Mucosa of rectum (tissue), 2 donors: ENCODE measurements at regions not wholly inside any gene's neighbourhood (a gene's known extent, or its start where the extent isn't known, plus 50 kb on each side); places are given as distances from the start of the nearest gene placed in this dataset.

Source experiments
- H3K27ac ChIP-seq, 2 donors: one replicate each; pipeline ENCODE4 v1.7.0; 2013; ENCODE audit warnings: inconsistent platforms in 2 of 2, low read depth in 2 of 2, low read length in 2 of 2
- H3K27me3 ChIP-seq, 2 donors: one replicate each; pipeline ENCODE4 v1.7.0; 2013; ENCODE audit warnings: low read length in 2 of 2; ENCODE audit not compliant: control insufficient read depth in 2 of 2, insufficient read depth in 2 of 2
- H3K36me3 ChIP-seq, 2 donors: one replicate each; pipeline ENCODE4 v1.7.0; 2013; ENCODE audit warnings: low read length in 2 of 2; ENCODE audit not compliant: control insufficient read depth in 2 of 2, insufficient read depth in 2 of 2
- H3K4me1 ChIP-seq, 2 donors: one replicate each; pipeline ENCODE4 v1.7.0; 2013; ENCODE audit warnings: low read length in 2 of 2, mild to moderate bottlenecking in 1 of 2; ENCODE audit not compliant: control insufficient read depth in 2 of 2, insufficient read depth in 2 of 2
- H3K4me3 ChIP-seq, 2 donors: one replicate each; pipeline ENCODE4 v1.7.0; 2013; ENCODE audit warnings: low read length in 2 of 2
- H3K9ac ChIP-seq, 2 donors: one replicate each; pipeline ENCODE4 v1.7.0; 2013; ENCODE audit warnings: low read length in 2 of 2, low read depth in 1 of 2, mild to moderate bottlenecking in 1 of 2
- H3K9me3 ChIP-seq, 2 donors: one replicate each; pipeline ENCODE4 v1.7.0; 2013; ENCODE audit warnings: low read length in 2 of 2; ENCODE audit not compliant: control insufficient read depth in 2 of 2
- donor health status: healthy.
- donor health status: Normal muscosa, but diverticular disease.

GRCh38 chr16:81167851-81168250 is 70.6 kb upstream of the BCO1 start:
- Histone ChIP-seq H3K36me3 (no peaks in the 10 kb centered on the region), H3K27ac (no peak overlapping the region), H3K4me1 (no peaks in the 10 kb centered on the region), H3K9me3 (no peaks in the 10 kb centered on the region), H3K27me3 (peaks cover 0 to 2% of the 10 kb centered on the region in 2 donors), H3K4me3 (no peak overlapping the region), H3K9ac (no peak overlapping the region)

DNA sequence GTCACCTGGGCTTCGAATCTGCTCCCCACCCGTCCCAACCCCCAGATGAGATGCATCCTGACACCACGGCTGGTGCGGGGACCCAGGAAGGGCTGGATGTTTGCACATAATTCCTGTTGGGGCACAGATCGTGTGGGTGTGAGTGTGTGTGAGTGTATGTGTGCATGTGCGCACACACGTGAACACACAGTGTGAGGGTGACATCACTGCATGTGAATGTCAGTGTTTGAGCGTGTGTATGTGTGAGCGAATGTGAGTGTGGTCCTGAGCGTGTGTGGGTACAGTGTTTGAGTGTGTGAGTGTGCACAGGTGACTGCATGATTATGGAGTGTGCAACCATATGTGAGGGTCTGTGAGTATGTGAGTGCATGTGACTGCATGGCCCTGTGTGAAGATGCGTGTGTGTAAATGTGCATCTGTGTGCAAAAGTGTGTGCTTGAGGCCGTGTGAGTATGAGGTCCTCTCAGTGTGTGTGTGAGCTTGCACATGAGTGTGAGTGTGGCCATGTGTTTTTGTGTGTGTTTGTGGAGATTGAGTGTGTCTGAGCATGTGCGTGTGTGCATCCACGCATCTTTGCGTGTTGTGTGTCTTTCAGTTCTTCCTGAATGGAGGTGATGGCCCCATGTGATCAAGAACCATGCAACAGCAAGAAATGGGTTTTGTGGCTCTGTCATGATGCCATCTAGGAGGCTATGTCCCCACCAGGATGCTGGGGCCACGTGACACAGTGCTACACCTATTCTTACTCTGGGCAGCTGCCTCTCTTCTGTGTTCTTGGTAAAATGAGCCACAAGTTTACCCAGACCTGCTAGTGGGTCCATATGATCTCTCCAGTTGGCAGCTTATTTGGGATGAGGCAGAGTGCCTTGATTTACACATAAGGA is 70.5 kb upstream of the GCSH start:
- no peaks in the 10 kb centered on the region for H3K36me3 ChIP-seq
- H3K27me3 ChIP-seq: peaks cover 0 to 2% of the 10 kb centered on the region in 2 donors
- no peaks in the 10 kb centered on the region for H3K4me1 ChIP-seq
- no peak overlapping the region for H3K27ac ChIP-seq
- no peaks in the 10 kb centered on the region for H3K9me3 ChIP-seq
- no peak overlapping the region for H3K9ac ChIP-seq
- H3K4me3 ChIP-seq: no peak overlapping the region

GRCh38 chr16:81165411-81166097 is 69.4 kb upstream of the GCSH start:
- Histone ChIP-seq H3K4me1 (no peaks in the 10 kb centered on the region), H3K27ac (no peak overlapping the region), H3K9ac (no peak overlapping the region), H3K9me3 (no peaks in the 10 kb centered on the region), H3K4me3 (no peak overlapping the region), H3K27me3 (peaks cover 0 to 2% of the 10 kb centered on the region in 2 donors), H3K36me3 (no peaks in the 10 kb centered on the region)

- Histone ChIP-seq H3K27me3 (no peaks in the 10 kb centered on the region), H3K36me3 (no peaks in the 10 kb centered on the region), H3K27ac (no peak overlapping the region), H3K9me3 (no peaks in the 10 kb centered on the region), H3K4me3 (no peak overlapping the region), H3K9ac (no peak overlapping the region), H3K4me1 (no peaks in the 10 kb centered on the region)
Observed at GRCh38 chr16:81164958-81165357, 68.8 kb upstream of the GCSH start.

DNA sequence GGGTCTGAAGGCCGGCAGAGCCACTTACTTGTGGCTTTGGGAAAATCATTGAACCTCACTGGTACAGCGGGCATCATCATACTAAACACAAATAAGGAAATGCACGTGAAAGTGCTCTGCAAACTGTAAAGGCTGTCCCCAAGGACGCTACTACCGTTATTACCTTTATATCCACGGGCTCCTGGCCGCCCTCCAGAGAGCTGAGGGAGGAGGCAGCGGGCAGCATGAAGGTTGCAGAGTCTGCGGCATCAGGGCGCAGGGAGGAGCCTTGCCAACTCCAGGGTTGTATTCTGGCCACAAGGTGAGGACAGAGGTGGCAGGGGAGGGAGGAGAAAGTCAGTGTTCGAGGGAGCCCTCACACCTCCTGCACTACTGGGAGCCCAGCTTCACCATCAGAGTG is 68.3 kb upstream of the GCSH start:
- Histone ChIP-seq H3K4me3 (no peak overlapping the region), H3K9me3 (no peaks in the 10 kb centered on the region), H3K4me1 (no peaks in the 10 kb centered on the region), H3K27ac (no peak overlapping the region), H3K27me3 (no peaks in the 10 kb centered on the region), H3K36me3 (no peaks in the 10 kb centered on the region), H3K9ac (no peak overlapping the region)

DNA sequence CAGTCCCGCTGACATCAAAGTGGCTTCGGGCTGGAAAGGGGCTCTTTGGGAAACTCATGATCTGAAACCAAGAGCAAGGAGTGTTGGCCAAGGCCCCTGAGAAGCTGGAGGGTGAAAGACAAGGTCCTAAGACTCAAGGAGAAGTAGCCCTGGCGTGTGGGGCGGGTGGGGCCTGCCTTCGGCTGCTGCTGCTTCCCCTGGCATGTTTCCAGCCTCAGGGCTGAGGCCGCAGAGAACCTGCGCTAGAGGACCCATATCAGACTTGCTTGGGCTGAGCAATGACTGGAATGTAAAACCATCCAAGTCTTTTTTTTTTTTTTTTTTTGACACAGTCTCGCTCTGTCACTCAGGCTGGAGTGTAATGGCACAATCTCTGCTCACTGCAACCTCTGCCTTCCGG is 67.5 kb upstream of the GCSH start:
- Histone ChIP-seq H3K4me3 (no peak overlapping the region), H3K27me3 (no peaks in the 10 kb centered on the region), H3K36me3 (no peaks in the 10 kb centered on the region), H3K27ac (no peak overlapping the region), H3K9ac (no peak overlapping the region), H3K4me1 (no peaks in the 10 kb centered on the region), H3K9me3 (no peaks in the 10 kb centered on the region)

DNA sequence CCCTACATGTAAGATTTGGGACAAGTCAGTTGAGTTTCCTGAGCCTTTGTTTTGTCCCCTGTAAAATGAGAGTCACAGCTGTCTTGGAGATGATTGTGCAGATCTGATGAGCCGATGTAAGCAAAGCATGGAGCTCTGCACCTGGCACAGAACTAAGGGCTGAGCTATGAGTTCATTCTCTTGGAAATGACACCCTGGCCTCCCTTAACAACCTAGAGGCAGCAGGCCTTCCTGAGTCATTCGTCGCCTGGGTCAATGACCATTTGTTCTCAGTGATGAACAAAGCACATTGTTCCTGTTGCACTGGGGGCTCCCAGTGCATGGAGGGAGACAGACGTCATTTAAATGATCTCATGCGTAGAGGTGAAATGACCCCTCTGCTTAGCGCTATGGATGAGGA is 62.8 kb upstream of the GCSH start:
- Histone ChIP-seq H3K27ac (no peak overlapping the region), H3K9me3 (no peaks in the 10 kb centered on the region), H3K27me3 (no peaks in the 10 kb centered on the region), H3K9ac (no peak overlapping the region), H3K4me1 (no peaks in the 10 kb centered on the region), H3K36me3 (no peaks in the 10 kb centered on the region), H3K4me3 (no peak overlapping the region)

DNA sequence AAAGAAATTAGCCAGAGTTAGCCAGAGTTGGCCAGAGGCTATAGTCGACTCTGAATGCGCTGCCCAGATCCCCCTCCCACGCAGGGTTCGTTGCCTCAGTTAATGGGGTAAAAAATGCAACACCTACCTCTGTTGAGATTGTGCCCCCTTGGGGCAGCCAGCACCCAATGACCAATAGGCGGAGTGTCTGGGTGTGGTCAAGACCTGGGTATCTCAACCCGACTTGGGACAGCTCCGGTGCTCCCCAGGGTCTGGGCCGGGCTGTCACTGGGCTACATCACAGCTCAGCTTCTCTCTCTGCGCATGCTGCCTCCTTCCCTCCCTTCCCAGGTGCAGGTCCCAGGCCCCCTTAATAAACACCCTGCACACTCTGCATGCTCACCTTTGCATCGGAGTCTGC is 59.6 kb upstream of the GCSH start:
- Histone ChIP-seq H3K36me3 (no peaks in the 10 kb centered on the region), H3K4me1 (no peaks in the 10 kb centered on the region)

GRCh38 chr16:81151648-81152310 is 55.6 kb upstream of the GCSH start:
- Histone ChIP-seq H3K9ac (no peak overlapping the region), H3K9me3 (no peaks in the 10 kb centered on the region), H3K27ac (no peak overlapping the region), H3K4me3 (no peak overlapping the region), H3K36me3 (no peaks in the 10 kb centered on the region), H3K4me1 (no peaks in the 10 kb centered on the region), H3K27me3 (no peaks in the 10 kb centered on the region)

More for the DNA sequence above, 59.6 kb upstream of the GCSH start:
- no peaks in the 10 kb centered on the region for H3K9me3 ChIP-seq
- H3K9ac ChIP-seq: no peak overlapping the region
- H3K4me3 ChIP-seq: no peak overlapping the region
- no peak overlapping the region for H3K27ac ChIP-seq
- H3K27me3 ChIP-seq: no peaks in the 10 kb centered on the region

- no peaks in the 10 kb centered on the region for H3K4me1 ChIP-seq
- no peak overlapping the region for H3K4me3 ChIP-seq
- no peaks in the 10 kb centered on the region for H3K9me3 ChIP-seq
- no peak overlapping the region for H3K27ac ChIP-seq
- no peaks in the 10 kb centered on the region for H3K36me3 ChIP-seq
- H3K9ac ChIP-seq: no peak overlapping the region
- no peaks in the 10 kb centered on the region for H3K27me3 ChIP-seq
Observed at GRCh38 chr16:81149614-81150013, 53.4 kb upstream of the GCSH start.
